ENCODE measurements at regions not wholly inside any gene's neighbourhood (a gene's known extent, or its start where the extent isn't known, plus 50 kb on each side); places are given as distances from the start of the nearest gene placed in this dataset.

DNA sequence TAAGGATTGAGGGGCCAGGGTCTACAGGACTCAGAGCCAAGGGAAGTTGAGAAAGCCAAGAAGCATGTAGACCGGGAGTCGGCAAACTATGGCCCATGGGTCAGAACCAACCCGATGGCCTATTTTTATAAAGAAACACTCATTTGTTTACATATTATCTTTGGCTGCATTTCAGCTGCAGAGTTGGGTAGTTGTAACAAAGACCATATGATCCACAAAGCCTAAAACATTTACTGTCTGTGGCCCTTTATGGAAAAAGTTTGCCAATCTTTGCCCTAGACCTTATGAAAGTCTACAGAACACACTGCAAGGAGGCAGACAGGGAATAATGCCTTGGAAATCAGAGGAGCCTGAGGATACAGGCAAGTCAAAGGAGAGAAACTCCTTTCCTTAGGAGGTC lies 63.2 kb upstream of the MNS1 start:
- TF ChIP-seq ARNTL (CRISPR knock-in tag; IDR thresholded peaks at IDR 0.05; ENCODE audit: borderline replicate concordance, low read depth) (no peak), ZFP30 (CRISPR knock-in tag; IDR thresholded peaks at IDR 0.05) (no peak), ZC3H10 (CRISPR knock-in tag; IDR thresholded peaks at IDR 0.05) (no peak), TOX (CRISPR knock-in tag; IDR thresholded peaks at IDR 0.05; ENCODE audit: borderline replicate concordance) (no peak), TCF4 (CRISPR knock-in tag; IDR thresholded peaks at IDR 0.05; ENCODE audit: borderline replicate concordance) (no peak), SNAI2 (CRISPR knock-in tag; IDR thresholded peaks at IDR 0.05) (no peak), CSDC2 (CRISPR knock-in tag; IDR thresholded peaks at IDR 0.05) (no peak), GLIS3 (CRISPR knock-in tag; IDR thresholded peaks at IDR 0.05) (no peak), ZFP3 (CRISPR knock-in tag; IDR thresholded peaks at IDR 0.05) (no peak), PPARA (CRISPR knock-in tag; IDR thresholded peaks at IDR 0.05; ENCODE audit: borderline replicate concordance) (no peak)
- TF ChIP-seq, protein P1, sequence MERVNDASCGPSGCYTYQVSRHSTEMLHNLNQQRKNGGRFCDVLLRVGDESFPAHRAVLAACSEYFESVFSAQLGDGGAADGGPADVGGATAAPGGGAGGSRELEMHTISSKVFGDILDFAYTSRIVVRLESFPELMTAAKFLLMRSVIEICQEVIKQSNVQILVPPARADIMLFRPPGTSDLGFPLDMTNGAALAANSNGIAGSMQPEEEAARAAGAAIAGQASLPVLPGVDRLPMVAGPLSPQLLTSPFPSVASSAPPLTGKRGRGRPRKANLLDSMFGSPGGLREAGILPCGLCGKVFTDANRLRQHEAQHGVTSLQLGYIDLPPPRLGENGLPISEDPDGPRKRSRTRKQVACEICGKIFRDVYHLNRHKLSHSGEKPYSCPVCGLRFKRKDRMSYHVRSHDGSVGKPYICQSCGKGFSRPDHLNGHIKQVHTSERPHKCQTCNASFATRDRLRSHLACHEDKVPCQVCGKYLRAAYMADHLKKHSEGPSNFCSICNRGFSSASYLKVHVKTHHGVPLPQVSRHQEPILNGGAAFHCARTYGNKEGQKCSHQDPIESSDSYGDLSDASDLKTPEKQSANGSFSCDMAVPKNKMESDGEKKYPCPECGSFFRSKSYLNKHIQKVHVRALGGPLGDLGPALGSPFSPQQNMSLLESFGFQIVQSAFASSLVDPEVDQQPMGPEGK (CRISPR knock-in tag; IDR thresholded peaks at IDR 0.05; ENCODE audit: borderline replicate concordance), result no peak
- TF ChIP-seq, protein P2, sequence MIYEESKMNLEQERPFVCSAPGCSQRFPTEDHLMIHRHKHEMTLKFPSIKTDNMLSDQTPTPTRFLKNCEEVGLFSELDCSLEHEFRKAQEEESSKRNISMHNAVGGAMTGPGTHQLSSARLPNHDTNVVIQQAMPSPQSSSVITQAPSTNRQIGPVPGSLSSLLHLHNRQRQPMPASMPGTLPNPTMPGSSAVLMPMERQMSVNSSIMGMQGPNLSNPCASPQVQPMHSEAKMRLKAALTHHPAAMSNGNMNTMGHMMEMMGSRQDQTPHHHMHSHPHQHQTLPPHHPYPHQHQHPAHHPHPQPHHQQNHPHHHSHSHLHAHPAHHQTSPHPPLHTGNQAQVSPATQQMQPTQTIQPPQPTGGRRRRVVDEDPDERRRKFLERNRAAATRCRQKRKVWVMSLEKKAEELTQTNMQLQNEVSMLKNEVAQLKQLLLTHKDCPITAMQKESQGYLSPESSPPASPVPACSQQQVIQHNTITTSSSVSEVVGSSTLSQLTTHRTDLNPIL (CRISPR knock-in tag; IDR thresholded peaks at IDR 0.05; ENCODE audit: low read depth), result no peak
- TF ChIP-seq, protein P3, sequence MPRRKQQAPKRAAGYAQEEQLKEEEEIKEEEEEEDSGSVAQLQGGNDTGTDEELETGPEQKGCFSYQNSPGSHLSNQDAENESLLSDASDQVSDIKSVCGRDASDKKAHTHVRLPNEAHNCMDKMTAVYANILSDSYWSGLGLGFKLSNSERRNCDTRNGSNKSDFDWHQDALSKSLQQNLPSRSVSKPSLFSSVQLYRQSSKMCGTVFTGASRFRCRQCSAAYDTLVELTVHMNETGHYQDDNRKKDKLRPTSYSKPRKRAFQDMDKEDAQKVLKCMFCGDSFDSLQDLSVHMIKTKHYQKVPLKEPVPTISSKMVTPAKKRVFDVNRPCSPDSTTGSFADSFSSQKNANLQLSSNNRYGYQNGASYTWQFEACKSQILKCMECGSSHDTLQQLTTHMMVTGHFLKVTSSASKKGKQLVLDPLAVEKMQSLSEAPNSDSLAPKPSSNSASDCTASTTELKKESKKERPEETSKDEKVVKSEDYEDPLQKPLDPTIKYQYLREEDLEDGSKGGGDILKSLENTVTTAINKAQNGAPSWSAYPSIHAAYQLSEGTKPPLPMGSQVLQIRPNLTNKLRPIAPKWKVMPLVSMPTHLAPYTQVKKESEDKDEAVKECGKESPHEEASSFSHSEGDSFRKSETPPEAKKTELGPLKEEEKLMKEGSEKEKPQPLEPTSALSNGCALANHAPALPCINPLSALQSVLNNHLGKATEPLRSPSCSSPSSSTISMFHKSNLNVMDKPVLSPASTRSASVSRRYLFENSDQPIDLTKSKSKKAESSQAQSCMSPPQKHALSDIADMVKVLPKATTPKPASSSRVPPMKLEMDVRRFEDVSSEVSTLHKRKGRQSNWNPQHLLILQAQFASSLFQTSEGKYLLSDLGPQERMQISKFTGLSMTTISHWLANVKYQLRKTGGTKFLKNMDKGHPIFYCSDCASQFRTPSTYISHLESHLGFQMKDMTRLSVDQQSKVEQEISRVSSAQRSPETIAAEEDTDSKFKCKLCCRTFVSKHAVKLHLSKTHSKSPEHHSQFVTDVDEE (CRISPR knock-in tag; IDR thresholded peaks at IDR 0.05), result no peak

Data from SK-N-SH treated with all-trans-retinoic acid at 6 μM for 48 hours (cell line).